IMR-90 (cell line): ENCODE measurements at regions not wholly inside any gene's neighbourhood (a gene's known extent, or its start where the extent isn't known, plus 50 kb on each side); places are given as distances from the start of the nearest gene placed in this dataset.

Experiments
- ATAC-seq: fragments of 200-7000 bp; cut with Tn5 transposase; 2 replicates; pipeline ENCODE4 v1.9.1; 2020; ENCODE audit warnings: low read depth, mild to moderate bottlenecking, moderate library complexity
- BruUV-seq: library from RNA; stranded (reverse); fragments of 400-500 nt; replicated peaks from 2 replicates; lab custom pipeline; 2021; lab: Mats Ljungman, UMichigan
- CTCF ChIA-PET: fragments of 300-600 bp; formaldehyde crosslinking; extraction: SDS; loops from one replicate; lab custom pipeline; 2021; ENCODE audit warnings: antibody characterized with exemption; lab: Yijun Ruan, JAX
- POLR2A ChIA-PET: fragments of 300-600 bp; sonication (Branson Sonifier 250); formaldehyde crosslinking; loops from one replicate; lab custom pipeline; 2022; ENCODE audit warnings: antibody characterized with exemption; ENCODE audit not compliant: unreplicated experiment; lab: Charles Lee
- DNase-seq: peaks from one replicate; pipeline ENCODE4 v3.0.0; 2013
- H2AFZ ChIP-seq: replicated peaks from 2 replicates; pipeline ENCODE3; 2013; ENCODE audit warnings: low read length, mild to moderate bottlenecking; ENCODE audit not compliant: poor library complexity
- H2AK5ac ChIP-seq: 2 replicates; pipeline ENCODE4 v1.6.1; 2013; ENCODE audit warnings: low read depth, low read length, inconsistent platforms
- H2AK9ac ChIP-seq: replicated peaks from 2 replicates; pipeline ENCODE3; 2013; ENCODE audit warnings: mild to moderate bottlenecking, low read depth, low read length, moderate library complexity; ENCODE audit not compliant: poor library complexity
- H2BK120ac ChIP-seq: 2 replicates; pipeline ENCODE4 v1.6.1; 2013; ENCODE audit warnings: low read depth, low read length, inconsistent platforms
- H2BK15ac ChIP-seq: 3 replicates; pipeline ENCODE4 v1.6.1; 2013; ENCODE audit warnings: low read depth, low read length, inconsistent platforms
- H2BK20ac ChIP-seq: 2 replicates; pipeline ENCODE4 v1.6.1; 2013; ENCODE audit warnings: low read depth, mild to moderate bottlenecking, inconsistent platforms, low read length, moderate library complexity
- H2BK5ac ChIP-seq: 2 replicates; pipeline ENCODE4 v1.6.1; 2013; ENCODE audit warnings: mild to moderate bottlenecking, low read depth, low read length, inconsistent platforms; ENCODE audit not compliant: poor library complexity, severe bottlenecking
- H3K14ac ChIP-seq: replicated peaks from 2 replicates; pipeline ENCODE4 v1.6.1; 2013; ENCODE audit warnings: low read depth, low read length, inconsistent platforms
- H3K18ac ChIP-seq: 2 replicates; pipeline ENCODE4 v1.6.1; 2013; ENCODE audit warnings: low read depth, low read length, control low read depth
- H3K23ac ChIP-seq: 2 replicates; pipeline ENCODE4 v1.6.1; 2013; ENCODE audit warnings: low read depth, low read length, inconsistent platforms
- H3K27ac ChIP-seq: 2 replicates; pipeline ENCODE4 v1.5.1; 2013; ENCODE audit warnings: mild to moderate bottlenecking, control low read depth, low read length; ENCODE audit not compliant: insufficient read depth
- H3K27me3 ChIP-seq: 2 replicates; pipeline ENCODE4 v1.6.1; 2013; ENCODE audit warnings: low read length; ENCODE audit not compliant: control insufficient read depth, insufficient read depth
- H3K36me3 ChIP-seq: 2 replicates; pipeline ENCODE4 v1.6.1; 2013; ENCODE audit warnings: low read length, mixed read lengths; ENCODE audit not compliant: control insufficient read depth, insufficient read depth
- H3K4ac ChIP-seq: 2 replicates; pipeline ENCODE4 v1.6.1; 2013; ENCODE audit warnings: low read depth, low read length, inconsistent platforms
- H3K4me1 ChIP-seq: 2 replicates; pipeline ENCODE4 v1.6.1; 2013; ENCODE audit warnings: low read length, mixed read lengths; ENCODE audit not compliant: control insufficient read depth, insufficient read depth
- H3K4me2 ChIP-seq: 2 replicates; pipeline ENCODE4 v1.6.1; 2013; ENCODE audit warnings: low read depth, mild to moderate bottlenecking, control low read depth, low read length, moderate library complexity
- H3K4me3 ChIP-seq: 2 replicates; pipeline ENCODE4 v1.5.1; 2013; ENCODE audit warnings: low read depth, mild to moderate bottlenecking, control low read depth, low read length, moderate library complexity; ENCODE audit not compliant: insufficient read depth
- H3K56ac ChIP-seq: 2 replicates; pipeline ENCODE4 v1.6.1; 2013; ENCODE audit warnings: low read length, inconsistent platforms; ENCODE audit not compliant: insufficient read depth; ENCODE audit errors: extremely low read depth
- H3K79me1 ChIP-seq, 2 experiments: 2 replicates each; pipeline ENCODE4 v1.6.1; 2013; ENCODE audit warnings: low read length in 2 of 2, inconsistent platforms in 1 of 2, low read depth in 1 of 2
- H3K9ac ChIP-seq: 2 replicates; pipeline ENCODE4 v1.6.1; 2013; ENCODE audit warnings: low read depth, low read length, control low read depth
- H3K9me1 ChIP-seq: 2 replicates; pipeline ENCODE4 v1.6.1; 2013; ENCODE audit warnings: low read length, inconsistent platforms; ENCODE audit not compliant: insufficient read depth
- H3K9me3 ChIP-seq: 2 replicates; pipeline ENCODE4 v1.6.1; 2013; ENCODE audit warnings: low read length; ENCODE audit not compliant: control insufficient read depth, insufficient read depth
- H4K20me1 ChIP-seq: 2 replicates; pipeline ENCODE4 v1.6.1; 2013; ENCODE audit warnings: low read length, inconsistent platforms; ENCODE audit not compliant: insufficient read depth
- H4K5ac ChIP-seq: 2 replicates; pipeline ENCODE4 v1.6.1; 2013; ENCODE audit warnings: mild to moderate bottlenecking, low read depth, low read length, control low read depth
- H4K8ac ChIP-seq, 2 experiments: 2 replicates each; pipeline ENCODE4 v1.6.1; 2013; ENCODE audit warnings: low read depth in 2 of 2, low read length in 2 of 2, control low read depth in 1 of 2, inconsistent platforms in 1 of 2
- H4K91ac ChIP-seq: 2 replicates; pipeline ENCODE4 v1.6.1; 2013; ENCODE audit warnings: low read depth, low read length, inconsistent platforms; ENCODE audit not compliant: insufficient read depth
- CEBPB ChIP-seq: IDR thresholded peaks from 2 replicates; pipeline ENCODE4 v1.6.1; 2012; ENCODE audit warnings: low read depth, low read length, improper control_type of control experiment
- CTCF ChIP-seq: conservative IDR thresholded peaks from 2 replicates; pipeline ENCODE4 v1.5.1; 2012; ENCODE audit warnings: mild to moderate bottlenecking, low read depth, low read length, improper control_type of control experiment
- MXI1 ChIP-seq: IDR thresholded peaks from 2 replicates; pipeline ENCODE4 v1.6.1; 2012; ENCODE audit warnings: low read depth, mild to moderate bottlenecking, low read length, moderate library complexity, borderline replicate concordance
- RFX5 ChIP-seq: IDR thresholded peaks from 2 replicates; pipeline ENCODE4 v1.8.0; 2012; ENCODE audit warnings: low read depth, mild to moderate bottlenecking, low read length, moderate library complexity
- WGBS, 2 experiments: methylation state at CpG; one replicate each; pipeline versions ENCODE4 v1.1.5 to v1.1.7; 2013; ENCODE audit warnings: missing lambda C conversion rate in 2 of 2; ENCODE audit not compliant: insufficient read length in 1 of 2; ENCODE audit errors: extremely low coverage in 2 of 2; 5-methylcytosine and 5-hydroxymethylcytosine counted together
- dilution Hi-C: fragments of 300-500 bp; cut with HindIII; formaldehyde crosslinking; loops from one replicate; pipeline ENCODE4 v1.14.3; 2018; ENCODE audit warnings: low sequenced_read_pairs; ENCODE audit not compliant: unreplicated experiment
- in situ Hi-C: fragments of 300-500 bp; cut with MboI; formaldehyde crosslinking; loops from 3 replicates; pipeline ENCODE4 v1.14.3; 2019; ENCODE audit warnings: low sequenced_read_pairs, inconsistent platforms, mixed read lengths
- intact Hi-C: fragments of 100-400 bp; cut with micrococcal nuclease; formaldehyde crosslinking; loops from 2 replicates; pipeline ENCODE4 v1.10.0; 2022

GRCh38 chr1:39110325-39110851 is 84.2 kb downstream of the NDUFS5 start:
- H3K4me3 ChIP-seq: no peak overlapping the region

More at GRCh38 chr1:39110325-39110851, 84.2 kb downstream of the NDUFS5 start:
- Histone ChIP-seq H2BK5ac (peak overlapping the region; percentile 93), H3K36me3 (no peaks in the 10 kb centered on the region), H2BK120ac (peak overlapping the region; percentile 27; the same call in 1 of the 2 replicates), H3K79me1 (peaks cover 7 to 56% of the 10 kb centered on the region in 2 experiments; a peak in 3 of 4 replicates), H4K8ac (peak overlapping the region; percentile 17 to 76; a peak in 3 of 4 replicates), H3K14ac (peak overlapping the region; percentile 91), H3K4me1 (peaks cover 18% of the 10 kb centered on the region), H2BK20ac (peak overlapping the region; percentile 18; the same call in 1 of the 2 replicates), H3K23ac (peak overlapping the region; percentile 50), H2BK15ac (peak overlapping the region; percentile 3; the same call in 1 of the 3 replicates), H3K18ac (peak overlapping the region; percentile 89), H4K20me1 (peaks cover 66% of the 10 kb centered on the region), H3K9ac (0 out of 2 replicates have a peak overlapping the region, but pooled peaks have one; percentile 25), H4K5ac (peak overlapping the region; percentile 86), H2AK9ac (no peak overlapping the region), H3K27ac (peak overlapping the region; percentile 96), H3K4me2 (peak overlapping the region; percentile 79), H3K9me3 (no peaks in the 10 kb centered on the region), H3K9me1 (peaks cover 17% of the 10 kb centered on the region), H3K56ac (no peak overlapping the region), H2AFZ (no peak overlapping the region), H3K27me3 (no peaks in the 10 kb centered on the region), H3K4ac (peak overlapping the region; percentile 84), H4K91ac (0 out of 2 replicates have a peak overlapping the region, but pooled peaks have one; percentile 14), H2AK5ac (peak overlapping the region; percentile 91)
- in situ Hi-C loops (no loop called here), dilution Hi-C loops (no loop called here), intact Hi-C loops (no loop called here)
- peak; percentile 76 for DNase-seq
- no TSS peak for BruUV-seq
- WGBS, 2 experiments: 80% methylated on average over 1 of the region's 3 CpGs; no CpG with 5 or more reads in 1 of the 2 experiments
- CTCF ChIA-PET: no interaction called here
- TF ChIP-seq MXI1: peak; percentile 65; the same call in 1 of the 2 replicates
- peak; percentile 73 for TF ChIP-seq CEBPB
- no peak for TF ChIP-seq RFX5
- no peak for TF ChIP-seq CTCF
- ATAC-seq: 0 out of 2 replicates have a peak, but pooled peaks have one; percentile 4
- POLR2A ChIA-PET: no interaction called here
